ENCODE measurements at regions not wholly inside any gene's neighbourhood (a gene's known extent, or its start where the extent isn't known, plus 50 kb on each side); places are given as distances from the start of the nearest gene placed in this dataset.

GRCh38 chr5:106595864-106596263 is 1074.9 kb downstream of the EFNA5 start:
- 0 out of 2 replicates have a peak, but pooled peaks cover 6% of the 10 kb centered on the region for H3K9me3 ChIP-seq
- no peaks in the 10 kb centered on the region for H3F3A ChIP-seq (replicated peaks; ENCODE audit: insufficient read depth)
- ChIA-PET POLR2A (no interaction called here), CTCF (no interaction called here)
- no peaks in the 10 kb centered on the region for H3K36me3 ChIP-seq (replicated peaks in 1 of 2; ENCODE audit: control insufficient read depth in 1 of 2, insufficient read depth in 2 of 2, low read length in 1 of 2)
- 88% methylated on average over 2 of the region's 2 CpGs for WGBS (ENCODE audit: low lambda C conversion rate)
- no peak overlapping the region for H3K4me3 ChIP-seq (ENCODE audit: low read depth in 2 of 2, low read length in 1 of 2)
- no peak overlapping the region for H3K27ac ChIP-seq (ENCODE audit: low read depth in 2 of 2, low read length in 1 of 2)
- H3K27me3 ChIP-seq (ENCODE audit: insufficient read depth): no peaks in the 10 kb centered on the region
- H2AFZ ChIP-seq (ENCODE audit: low read depth): no peak overlapping the region
- no peaks in the 10 kb centered on the region for H4K20me1 ChIP-seq (ENCODE audit: insufficient read depth)
- no peak for DNase-seq
- no peak overlapping the region for H3K9ac ChIP-seq
- TF ChIP-seq GATA2 (CRISPR knock-in tag; IDR thresholded peaks at IDR 0.05): no peak
- no peak for TF ChIP-seq POLR2AphosphoS5 (IDR thresholded peaks at IDR 0.05; ENCODE audit: low read depth, low read length)
- no peak for TF ChIP-seq SMC3 (IDR thresholded peaks at IDR 0.05; ENCODE audit: low read depth, low read length)
- no peak for TF ChIP-seq MAX (IDR thresholded peaks at IDR 0.05; ENCODE audit: low read depth)
- TF ChIP-seq IRF3 (IDR thresholded peaks at IDR 0.05; ENCODE audit: low read depth, low read length): no peak
- no peak for TF ChIP-seq REST (IDR thresholded peaks at IDR 0.05; ENCODE audit: low read depth, low read length)
- TF ChIP-seq CTCF (IDR thresholded peaks at IDR 0.05): no peak
- TF ChIP-seq RXRA (IDR thresholded peaks at IDR 0.05; ENCODE audit: borderline replicate concordance, low read depth): no peak
- TF ChIP-seq NFIC (IDR thresholded peaks at IDR 0.05; ENCODE audit: borderline replicate concordance): no peak
- no peak for TF ChIP-seq SIN3A (IDR thresholded peaks at IDR 0.05; ENCODE audit: borderline replicate concordance, low read depth, low read length)
- no peaks in the 10 kb centered on the region for H3K9me2 ChIP-seq
- H3K4me2 ChIP-seq: no peak overlapping the region
- H3K4me1 ChIP-seq (ENCODE audit: control insufficient read depth in 1 of 2, insufficient read depth in 2 of 2, low read depth in 1 of 2, low read length in 1 of 2): no peaks in the 10 kb centered on the region
- H3K79me2 ChIP-seq (ENCODE audit: insufficient read depth): no peaks in the 10 kb centered on the region

- Histone ChIP-seq H3K27ac (ENCODE audit: low read depth in 2 of 2, low read length in 1 of 2) (no peak overlapping the region), H3K27me3 (ENCODE audit: insufficient read depth) (no peaks in the 10 kb centered on the region), H3K9ac (no peak overlapping the region), H3K36me3 (replicated peaks in 1 of 2; ENCODE audit: control insufficient read depth in 1 of 2, insufficient read depth in 2 of 2, low read length in 1 of 2) (no peaks in the 10 kb centered on the region), H3K4me2 (no peak overlapping the region), H3F3A (replicated peaks; ENCODE audit: insufficient read depth) (no peaks in the 10 kb centered on the region), H3K4me3 (ENCODE audit: low read depth in 2 of 2, low read length in 1 of 2) (no peak overlapping the region), H3K79me2 (ENCODE audit: insufficient read depth) (no peaks in the 10 kb centered on the region), H4K20me1 (ENCODE audit: insufficient read depth) (no peaks in the 10 kb centered on the region), H3K4me1 (ENCODE audit: control insufficient read depth in 1 of 2, insufficient read depth in 2 of 2, low read depth in 1 of 2, low read length in 1 of 2) (no peaks in the 10 kb centered on the region), H3K9me3 (no peaks in the 10 kb centered on the region), H2AFZ (ENCODE audit: low read depth) (no peak overlapping the region), H3K9me2 (no peaks in the 10 kb centered on the region)
- 97% methylated on average over 10 of the region's 10 CpGs for WGBS (ENCODE audit: low lambda C conversion rate)
- ChIA-PET POLR2A (no interaction called here), CTCF (interaction anchor here (1.1 kb wide), 1 partner anchor 32 kb away, joined by 3 read pairs; no protein-coding TSS in a partner anchor)
- no peak for DNase-seq
- no peak for TF ChIP-seq ZBTB33 (IDR thresholded peaks at IDR 0.05; ENCODE audit: borderline replicate concordance, low read depth)
- TF ChIP-seq USF2 (IDR thresholded peaks at IDR 0.05; ENCODE audit: borderline replicate concordance, low read depth, low read length): no peak
- TF ChIP-seq NFIC (IDR thresholded peaks at IDR 0.05; ENCODE audit: borderline replicate concordance): no peak
- no peak for TF ChIP-seq CTCF (IDR thresholded peaks at IDR 0.05)
- TF ChIP-seq CHD2 (IDR thresholded peaks at IDR 0.05; ENCODE audit: low read length, partially characterized antibody): no peak
- TF ChIP-seq GABPA (IDR thresholded peaks at IDR 0.05; ENCODE audit: low read depth): no peak
- TF ChIP-seq SMC3 (IDR thresholded peaks at IDR 0.05; ENCODE audit: low read depth, low read length): no peak
These were observed 1086.5 kb downstream of the EFNA5 start for GRCh38 chr5:106584268-106584667.
